MCF 10A (cell line): ENCODE measurements at regions not wholly inside any gene's neighbourhood (a gene's known extent, or its start where the extent isn't known, plus 50 kb on each side); places are given as distances from the start of the nearest gene placed in this dataset.

Source experiments
- BruUV-seq: library from RNA; stranded (reverse); fragments of 400-500 nt; replicated peaks from 2 replicates; lab custom pipeline; 2021; lab: Mats Ljungman, UMichigan
- CTCF ChIA-PET: fragments of 300-600 bp; sonication (Branson Sonifier 250); formaldehyde crosslinking; extraction: SDS; loops from one replicate; lab custom pipeline; 2021; ENCODE audit warnings: antibody characterized with exemption, inconsistent platforms; lab: Yijun Ruan, JAX
- POLR2A ChIA-PET: fragments of 300-600, 350-650 bp; sonication (Branson Sonifier 250); formaldehyde crosslinking; extraction: SDS; loops from one replicate; lab custom pipeline; 2020; ENCODE audit warnings: antibody characterized with exemption, inconsistent platforms; lab: Yijun Ruan, JAX
- DNase-seq: peaks from one replicate; pipeline ENCODE4 v3.0.0-alpha.2; 2018; ENCODE audit not compliant: unreplicated experiment
- H3K27ac Mint-ChIP-seq: one replicate; pipeline ENCODE4 v1.8.0; 2022; ENCODE audit warnings: mild to moderate bottlenecking, low read depth, mixed read lengths; ENCODE audit not compliant: unreplicated experiment
- H3K27me3 Mint-ChIP-seq: one replicate; pipeline ENCODE4 v1.8.0; 2022; ENCODE audit warnings: mixed read lengths; ENCODE audit not compliant: insufficient read depth, unreplicated experiment
- H3K36me3 Mint-ChIP-seq: one replicate; pipeline ENCODE4 v1.8.0; 2022; ENCODE audit warnings: mild to moderate bottlenecking, moderate library complexity, mixed read lengths; ENCODE audit not compliant: insufficient read depth, unreplicated experiment
- H3K4me1 Mint-ChIP-seq: one replicate; pipeline ENCODE4 v1.8.0; 2022; ENCODE audit warnings: mixed read lengths; ENCODE audit not compliant: insufficient read depth, unreplicated experiment
- H3K4me3 Mint-ChIP-seq: one replicate; pipeline ENCODE4 v1.8.0; 2022; ENCODE audit warnings: mild to moderate bottlenecking, moderate library complexity, mixed read lengths; ENCODE audit not compliant: unreplicated experiment
- H3K9me3 Mint-ChIP-seq: one replicate; pipeline ENCODE4 v1.8.0; 2022; ENCODE audit warnings: mixed read lengths; ENCODE audit not compliant: unreplicated experiment
- CTCF ChIP-seq: fragments of 200-600 bp; IDR thresholded peaks from one replicate; pipeline ENCODE4 v1.8.0; 2022; ENCODE audit warnings: antibody characterized with exemption, mild to moderate bottlenecking; ENCODE audit not compliant: unreplicated experiment
- intact Hi-C: fragments of 100-400 bp; cut with micrococcal nuclease; formaldehyde crosslinking; loops from 2 replicates; pipeline ENCODE4 v1.14.1; 2022

DNA sequence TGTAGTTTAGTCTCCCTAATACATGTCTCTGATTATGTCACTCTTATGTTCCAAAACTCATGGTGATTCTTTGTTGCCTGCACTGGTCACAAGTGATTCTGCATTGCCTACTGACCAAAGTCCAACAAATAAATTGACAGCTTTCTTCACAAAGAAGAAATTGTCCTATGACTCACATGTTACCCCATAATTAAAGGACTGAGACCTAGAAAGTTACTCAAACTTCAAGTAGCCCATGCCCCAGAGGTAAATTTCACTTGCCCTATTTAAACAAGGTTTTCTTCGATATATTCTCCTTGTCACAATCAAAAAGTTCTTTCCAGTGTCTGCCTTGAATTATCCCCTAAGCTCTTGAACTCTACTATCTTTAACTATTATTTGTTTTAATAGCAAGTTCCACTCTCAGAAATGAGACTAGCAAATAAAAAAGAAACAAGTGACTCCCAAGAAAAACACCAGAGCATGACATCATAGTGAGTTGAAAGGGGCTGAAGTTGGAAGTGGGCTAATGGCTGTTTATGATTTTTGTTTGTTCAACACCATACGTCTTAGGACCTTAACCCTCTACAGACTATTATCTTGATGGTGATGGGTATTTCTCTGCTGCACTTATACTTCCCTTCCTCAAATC is 94.5 kb upstream of the BLID start:
- Mint-ChIP-seq H3K4me1 (peaks cover 32% of the 10 kb centered on the region), H3K36me3 (peaks cover 12% of the 10 kb centered on the region), H3K27ac (peak overlapping the region; percentile 17), H3K27me3 (no peaks in the 10 kb centered on the region), H3K4me3 (no peak overlapping the region), H3K9me3 (no peaks in the 10 kb centered on the region)
- intact Hi-C loops, result loop anchor here (10.0 kb wide), 1 partner anchor 154 kb away; no protein-coding TSS in a partner anchor
- no TSS peak for BruUV-seq
- POLR2A ChIA-PET, result interaction anchor here (0.7 to 1.7 kb wide), 6 partner anchors 38 to 556 kb away, joined by 3 to 7 read pairs (median 4); no protein-coding TSS in a partner anchor
- no peak for TF ChIP-seq CTCF
- DNase-seq, result peak; percentile 60
- CTCF ChIA-PET, result interaction anchor here (0.7 to 8.1 kb wide), 3 partner anchors 181 to 296 kb away, joined by 4 to 127 read pairs (median 4); no protein-coding TSS in a partner anchor

DNA sequence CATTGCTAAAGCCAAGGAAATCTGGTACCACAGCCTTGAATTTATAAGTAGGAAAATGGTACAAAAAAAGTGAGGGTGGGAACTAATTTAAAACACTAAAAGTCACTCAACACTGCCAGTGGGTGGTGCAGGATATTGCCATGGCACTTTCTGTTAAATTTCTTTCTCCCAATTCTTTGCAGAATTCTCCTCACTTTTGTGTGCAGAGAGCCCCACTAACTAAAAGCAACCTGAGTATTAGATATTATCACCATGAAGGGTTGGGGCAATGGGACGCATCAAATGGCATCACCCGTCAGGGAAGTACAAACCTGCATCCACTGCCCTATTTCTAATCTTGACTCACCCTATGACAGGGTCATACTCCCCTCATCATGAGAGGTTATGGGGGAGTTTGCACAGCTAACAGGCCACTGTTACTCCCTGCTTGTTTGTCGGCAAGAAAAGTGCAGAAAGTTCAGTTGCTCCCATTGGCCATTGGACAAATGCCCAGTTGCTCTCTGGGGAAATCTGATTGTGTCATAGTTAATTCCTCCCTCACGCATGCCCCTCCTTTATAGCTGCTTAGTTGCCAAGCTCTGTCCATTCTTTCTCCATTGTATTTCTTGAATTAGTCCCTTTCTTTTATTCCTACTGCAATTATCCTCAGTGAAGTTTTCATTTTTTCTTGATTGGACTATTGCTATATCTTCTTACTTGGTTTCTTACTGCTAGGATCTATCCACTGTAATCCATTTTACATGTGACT is 93.8 kb upstream of the BLID start:
- Mint-ChIP-seq H3K36me3 (peaks cover 17% of the 10 kb centered on the region), H3K27me3 (no peaks in the 10 kb centered on the region), H3K4me1 (peaks cover 34% of the 10 kb centered on the region), H3K4me3 (no peak overlapping the region), H3K27ac (peak overlapping the region; percentile 17), H3K9me3 (no peaks in the 10 kb centered on the region)
- ChIA-PET POLR2A (interaction anchor here (0.7 to 1.7 kb wide), 6 partner anchors 37 to 555 kb away, joined by 3 to 7 read pairs (median 4); no protein-coding TSS in a partner anchor), CTCF (interaction anchor here (1.5 kb wide), 1 partner anchor 297 kb away, joined by 4 read pairs; no protein-coding TSS in a partner anchor)
- intact Hi-C loops, result loop anchor here (10.0 kb wide), 3 partner anchors 155 to 915 kb away; partner anchors contain the start of gene SC5D
- TF ChIP-seq CTCF, result no peak
- peak; percentile 95 for DNase-seq
- BruUV-seq, result no TSS peak

DNA sequence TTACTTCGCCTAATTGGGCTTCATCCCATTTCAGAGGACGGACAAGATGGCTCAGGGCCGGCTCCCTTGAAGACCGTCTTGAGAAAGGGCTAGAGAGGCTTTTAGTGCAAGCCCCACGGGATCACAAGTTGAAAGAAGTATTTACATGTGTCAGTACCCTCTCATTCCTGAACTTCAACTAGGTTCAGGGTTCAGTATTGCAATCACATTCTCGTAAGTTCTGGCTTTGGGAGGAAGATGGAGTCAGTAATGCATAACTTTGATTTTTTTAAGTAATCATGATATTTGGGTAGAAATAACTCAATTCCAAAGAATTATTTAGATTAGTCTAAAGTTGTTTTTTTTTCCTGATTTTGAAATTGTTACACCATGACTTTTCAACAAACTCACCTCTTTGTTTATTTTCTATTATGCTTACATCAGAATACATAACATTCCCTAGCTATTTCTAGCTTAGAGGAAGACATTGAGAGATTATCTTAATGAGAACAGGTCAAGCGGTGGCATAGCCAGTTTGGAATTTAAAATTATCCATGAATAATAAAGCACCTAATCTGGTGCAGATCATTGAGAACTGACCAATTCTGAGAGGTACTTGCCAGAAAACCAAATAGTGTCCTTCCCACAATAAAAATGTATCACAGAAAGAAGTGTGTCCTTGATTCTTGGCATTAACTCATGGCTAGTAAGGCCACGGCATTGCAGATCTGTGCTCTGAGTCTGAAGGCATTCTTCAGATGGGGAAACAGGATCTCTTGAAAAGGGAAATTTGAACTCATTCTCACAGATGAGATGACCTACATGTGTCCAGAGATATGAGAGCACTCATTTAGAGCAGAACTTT is 92.1 kb upstream of the BLID start:
- POLR2A ChIA-PET, result interaction anchor here (0.6 to 0.8 kb wide), 4 partner anchors 10 to 536 kb away, joined by 3 read pairs; no protein-coding TSS in a partner anchor
- no peak overlapping the region for H3K4me3 Mint-ChIP-seq

More for the DNA sequence above, 92.1 kb upstream of the BLID start:
- Mint-ChIP-seq H3K4me1 (peaks cover 30% of the 10 kb centered on the region), H3K36me3 (peaks cover 21% of the 10 kb centered on the region), H3K9me3 (no peaks in the 10 kb centered on the region), H3K27me3 (no peaks in the 10 kb centered on the region), H3K27ac (no peak overlapping the region)
- CTCF ChIA-PET, result interaction anchor here (0.9 to 1.8 kb wide), 2 partner anchors 107 to 553 kb away, joined by 3 to 5 read pairs; no protein-coding TSS in a partner anchor
- intact Hi-C loops, result loop anchor here (10.0 kb wide), 2 partner anchors 313 to 913 kb away; partner anchors contain the start of gene SC5D
- DNase-seq, result no peak
- no peak for TF ChIP-seq CTCF
- BruUV-seq, result no TSS peak
